Keratinocyte (primary cell): ENCODE measurements at regions not wholly inside any gene's neighbourhood (a gene's known extent, or its start where the extent isn't known, plus 50 kb on each side); places are given as distances from the start of the nearest gene placed in this dataset.

Experiments
- CTCF ChIP-seq, 3 experiments: IDR thresholded peaks in 1 of 3; conservative IDR thresholded peaks in 1 of 3; optimal IDR thresholded peaks in 1 of 3; 2 replicates in 2 of 3; 3 replicates in 1 of 3; pipeline versions ENCODE3 to v1.5.1; 2011; ENCODE audit warnings: low read length in 3 of 3, mild to moderate bottlenecking in 3 of 3, moderate library complexity in 2 of 3, control low read depth in 1 of 3, inconsistent platforms in 1 of 3; ENCODE audit not compliant: insufficient read depth in 2 of 3; ENCODE audit errors: extremely low read depth in 1 of 3
- EZH2 ChIP-seq: IDR thresholded peaks from one replicate; pipeline ENCODE4 v1.6.1; 2012; ENCODE audit warnings: inconsistent platforms, mild to moderate bottlenecking, low read length, moderate library complexity

- TF ChIP-seq CTCF (optimal IDR thresholded peaks at IDR 0.05 in 1 of 3, IDR thresholded peaks at IDR 0.05 in 1 of 3, conservative IDR thresholded peaks at IDR 0.05 in 1 of 3; ENCODE audit: extremely low read depth in 1 of 3, insufficient read depth in 2 of 3, low read length in 3 of 3): no peak
- no peak for TF ChIP-seq EZH2
Measured at GRCh38 chr7:91398341-91398740, 134.1 kb downstream of the FZD1 start.
